ENCODE measurements at regions not wholly inside any gene's neighbourhood (a gene's known extent, or its start where the extent isn't known, plus 50 kb on each side); places are given as distances from the start of the nearest gene placed in this dataset.

- TF ChIP-seq CTCF (IDR thresholded peaks at IDR 0.05 in 2 of 3, conservative IDR thresholded peaks at IDR 0.05 in 1 of 3; ENCODE audit: control insufficient read depth in 2 of 3, extremely low read depth in 1 of 3, insufficient read depth in 1 of 3, low read depth in 3 of 3, low read length in 3 of 3) (no peak), ZBTB33 (IDR thresholded peaks at IDR 0.05) (no peak)
Measured at GRCh38 chr7:46550864-46551263, 629.8 kb upstream of the IGFBP3 start.
